ENCODE measurements at regions not wholly inside any gene's neighbourhood (a gene's known extent, or its start where the extent isn't known, plus 50 kb on each side); places are given as distances from the start of the nearest gene placed in this dataset.
"Not testable (repeated sequence)": the region's sequence is repeated elsewhere in the genome, so short reads cannot be mapped to it uniquely, and the experiment has no call there.

DNA sequence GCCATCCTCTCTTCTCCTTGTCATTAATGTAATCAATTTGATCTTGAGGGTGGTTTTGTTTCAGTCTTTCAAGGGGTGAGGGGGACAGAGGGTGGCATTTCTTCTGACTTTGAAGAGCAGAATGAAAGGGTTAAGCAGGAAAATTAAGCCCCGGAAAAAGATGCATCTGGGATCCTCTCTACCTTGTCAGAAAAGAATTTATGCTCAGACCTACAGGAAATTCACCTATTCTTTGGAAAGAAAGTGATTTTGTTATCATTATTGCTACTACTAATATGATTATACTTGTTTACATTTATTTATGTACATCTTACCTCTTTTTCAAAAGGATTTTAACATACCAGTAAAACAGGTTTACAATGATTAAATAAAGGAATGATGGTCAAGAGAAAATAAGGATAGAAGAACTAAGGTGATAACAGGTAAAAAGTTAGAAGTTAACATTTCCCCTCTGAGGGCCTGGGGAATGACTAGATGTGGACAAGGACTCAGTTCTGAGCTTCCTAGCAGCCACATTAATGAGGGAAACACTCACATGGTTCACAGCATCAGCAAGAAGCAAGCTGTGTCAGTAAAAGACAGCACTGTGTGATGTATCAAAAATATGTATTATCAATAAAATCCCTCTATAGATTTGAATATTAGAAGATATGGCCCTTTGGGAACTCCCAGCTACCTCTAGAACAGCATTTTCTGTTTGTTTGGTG, 151.4 kb downstream of the MYCN start:
- TF ChIP-seq, protein P1, sequence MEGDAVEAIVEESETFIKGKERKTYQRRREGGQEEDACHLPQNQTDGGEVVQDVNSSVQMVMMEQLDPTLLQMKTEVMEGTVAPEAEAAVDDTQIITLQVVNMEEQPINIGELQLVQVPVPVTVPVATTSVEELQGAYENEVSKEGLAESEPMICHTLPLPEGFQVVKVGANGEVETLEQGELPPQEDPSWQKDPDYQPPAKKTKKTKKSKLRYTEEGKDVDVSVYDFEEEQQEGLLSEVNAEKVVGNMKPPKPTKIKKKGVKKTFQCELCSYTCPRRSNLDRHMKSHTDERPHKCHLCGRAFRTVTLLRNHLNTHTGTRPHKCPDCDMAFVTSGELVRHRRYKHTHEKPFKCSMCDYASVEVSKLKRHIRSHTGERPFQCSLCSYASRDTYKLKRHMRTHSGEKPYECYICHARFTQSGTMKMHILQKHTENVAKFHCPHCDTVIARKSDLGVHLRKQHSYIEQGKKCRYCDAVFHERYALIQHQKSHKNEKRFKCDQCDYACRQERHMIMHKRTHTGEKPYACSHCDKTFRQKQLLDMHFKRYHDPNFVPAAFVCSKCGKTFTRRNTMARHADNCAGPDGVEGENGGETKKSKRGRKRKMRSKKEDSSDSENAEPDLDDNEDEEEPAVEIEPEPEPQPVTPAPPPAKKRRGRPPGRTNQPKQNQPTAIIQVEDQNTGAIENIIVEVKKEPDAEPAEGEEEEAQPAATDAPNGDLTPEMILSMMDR (IDR thresholded peaks at IDR 0.05; ENCODE audit: insufficient read depth, low read length): no peak
- no peak for DNase-seq (ENCODE audit: low read depth)
- no peak overlapping the region for H3K4me3 ChIP-seq (ENCODE audit: low read depth, low read length)

DNA sequence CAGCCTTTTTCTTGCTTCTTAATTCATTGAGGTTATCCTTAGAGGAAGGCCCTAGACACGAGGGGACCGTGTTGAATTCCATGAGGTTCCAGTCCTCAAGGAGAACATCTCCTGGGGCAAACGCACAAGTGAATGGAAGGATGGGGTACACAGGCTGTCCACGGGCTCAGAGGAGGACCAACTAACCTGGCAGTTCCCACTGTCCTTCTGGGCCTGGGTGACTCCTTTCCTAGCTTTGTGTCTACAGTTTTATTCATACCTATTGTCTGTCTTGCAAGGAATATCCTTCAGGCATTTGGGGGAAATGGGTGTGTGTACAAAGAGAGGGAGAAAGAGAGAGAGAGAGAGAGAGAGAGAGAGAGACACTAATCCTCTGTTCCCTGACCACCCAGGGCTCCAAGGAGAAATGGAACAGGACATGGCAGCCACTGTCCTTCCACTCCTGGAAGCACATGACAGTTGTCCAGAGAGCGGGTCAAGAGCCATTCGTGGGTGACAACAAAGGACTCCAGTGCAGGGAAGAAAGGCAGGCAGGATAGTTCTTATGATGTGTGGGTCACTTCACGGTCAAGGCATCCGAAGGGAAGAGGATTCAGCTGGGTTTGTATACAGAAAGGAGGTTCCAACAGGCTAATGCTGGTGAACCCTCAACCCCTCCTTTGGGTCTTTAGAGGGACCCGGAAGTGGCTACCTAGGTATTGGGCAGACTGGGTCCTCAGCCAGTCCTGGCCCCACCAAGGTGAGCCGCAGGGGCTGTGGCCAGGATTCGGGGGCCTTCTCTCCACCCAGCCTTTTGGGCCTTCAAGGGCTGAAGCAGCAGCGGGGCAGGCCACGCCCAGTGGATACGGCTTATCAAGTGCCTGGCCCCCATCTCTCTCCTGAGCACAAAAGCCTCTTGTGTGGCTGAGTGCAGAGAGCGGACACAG, 150.6 kb downstream of the MYCN start:
- DNase-seq (ENCODE audit: low read depth): no peak
- TF ChIP-seq, protein P1 (IDR thresholded peaks at IDR 0.05; ENCODE audit: insufficient read depth, low read length): no peak
- H3K4me3 ChIP-seq (ENCODE audit: low read depth, low read length): no peak overlapping the region

DNA sequence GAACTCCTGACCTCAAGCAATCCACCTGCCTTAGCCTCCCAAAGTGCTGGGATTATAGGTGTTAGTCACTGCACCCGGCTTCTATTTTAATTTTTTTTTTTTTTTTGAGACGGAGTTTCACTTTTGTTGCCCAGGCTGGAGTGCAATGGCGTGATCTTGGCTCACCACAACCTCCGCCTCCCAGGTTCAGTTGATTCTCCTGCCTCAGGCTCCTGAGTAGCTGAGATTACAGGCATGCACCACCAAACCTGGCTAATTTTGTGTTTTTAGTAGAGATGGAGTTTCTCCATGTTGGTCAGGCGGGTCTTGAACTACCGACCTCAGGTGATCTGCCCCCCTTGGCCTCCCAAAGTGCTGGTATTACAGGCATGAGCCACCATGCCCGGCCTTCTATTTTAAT, 149.1 kb downstream of the MYCN start:
- not testable (repeated sequence) for H3K4me3 ChIP-seq (ENCODE audit: low read depth, low read length); DNase-seq (ENCODE audit: low read depth)

DNA sequence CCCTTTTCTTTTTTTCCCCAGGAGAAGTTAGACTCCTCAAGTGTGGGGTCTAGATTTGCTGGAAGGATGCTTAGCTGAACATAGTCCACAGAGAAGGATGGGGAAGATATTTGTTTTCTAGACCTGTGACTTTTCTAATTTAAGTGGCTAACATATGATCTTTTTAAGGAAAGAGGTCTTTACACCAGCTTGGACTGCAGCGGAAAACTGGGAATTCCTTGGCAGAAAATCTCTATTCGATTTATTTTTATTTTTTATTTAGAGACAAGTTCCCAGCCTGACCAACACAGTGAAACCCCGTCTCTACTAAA, 148.4 kb downstream of the MYCN start:
- no peak for DNase-seq (ENCODE audit: low read depth)
- H3K4me3 ChIP-seq (ENCODE audit: low read depth, low read length): no peak overlapping the region

DNA sequence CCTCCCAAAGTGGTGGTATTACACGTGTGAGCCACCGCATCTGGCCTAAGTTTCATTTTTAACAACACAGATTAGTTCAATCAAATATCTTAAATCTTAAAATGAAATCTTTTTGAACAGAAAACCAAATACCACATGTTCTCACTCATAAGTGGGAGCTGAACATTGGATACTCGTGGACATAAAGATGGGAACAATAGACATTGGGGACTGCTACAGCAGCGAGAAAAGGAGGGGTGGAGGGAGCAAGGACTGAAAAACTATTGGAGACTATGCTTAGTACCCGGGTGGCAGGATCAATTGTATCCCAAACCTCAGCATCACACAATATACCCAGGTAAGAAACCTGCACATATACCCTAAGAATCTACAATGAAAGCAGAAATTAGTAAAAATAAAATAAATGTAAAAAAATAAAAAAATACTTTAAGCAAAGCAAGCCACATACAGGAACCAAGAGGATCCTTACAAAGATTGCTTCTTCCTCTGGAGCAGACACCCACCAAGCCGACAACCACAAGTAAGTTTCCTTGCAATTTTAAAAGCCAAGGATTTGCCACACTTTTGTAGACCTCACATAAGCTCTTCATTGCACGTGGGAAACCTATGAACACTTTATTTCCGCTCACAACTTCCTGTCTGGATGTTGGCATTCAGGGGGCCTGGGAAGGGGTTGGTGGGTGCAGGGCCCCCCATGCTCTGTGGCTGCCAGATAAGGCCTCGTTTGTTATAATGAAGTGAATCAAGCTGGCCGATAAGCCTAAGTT, 147.9 kb downstream of the MYCN start:
- TF ChIP-seq, protein P1 (IDR thresholded peaks at IDR 0.05; ENCODE audit: insufficient read depth, low read length): no peak
- H3K4me3 ChIP-seq (ENCODE audit: low read depth, low read length): no peak overlapping the region
- no peak for DNase-seq (ENCODE audit: low read depth)

More for the DNA sequence above, 148.4 kb downstream of the MYCN start:
- TF ChIP-seq, protein P1 (IDR thresholded peaks at IDR 0.05; ENCODE audit: insufficient read depth, low read length): no peak

DNA sequence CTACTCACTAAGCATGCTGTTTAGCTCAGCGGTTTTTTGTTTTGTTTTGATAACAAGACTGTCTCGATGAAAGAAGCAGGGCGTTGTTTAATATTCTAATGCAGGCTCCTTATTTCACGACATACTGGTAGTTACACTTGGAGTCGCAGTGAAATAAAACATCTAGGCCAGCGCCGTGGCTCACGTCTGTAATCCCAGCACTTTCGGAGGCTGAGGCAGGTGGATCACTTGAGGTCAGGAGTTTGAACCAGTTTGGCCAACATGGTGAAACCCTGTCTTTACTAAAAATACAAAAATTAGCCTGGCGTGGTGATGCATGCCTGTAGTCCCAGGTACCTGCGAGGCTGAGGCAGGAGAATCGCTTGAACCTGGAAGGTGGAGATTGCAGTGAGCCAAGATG, 145.8 kb downstream of the MYCN start:
- H3K4me3 ChIP-seq (ENCODE audit: low read depth, low read length); DNase-seq (ENCODE audit: low read depth): not testable (repeated sequence)

DNA sequence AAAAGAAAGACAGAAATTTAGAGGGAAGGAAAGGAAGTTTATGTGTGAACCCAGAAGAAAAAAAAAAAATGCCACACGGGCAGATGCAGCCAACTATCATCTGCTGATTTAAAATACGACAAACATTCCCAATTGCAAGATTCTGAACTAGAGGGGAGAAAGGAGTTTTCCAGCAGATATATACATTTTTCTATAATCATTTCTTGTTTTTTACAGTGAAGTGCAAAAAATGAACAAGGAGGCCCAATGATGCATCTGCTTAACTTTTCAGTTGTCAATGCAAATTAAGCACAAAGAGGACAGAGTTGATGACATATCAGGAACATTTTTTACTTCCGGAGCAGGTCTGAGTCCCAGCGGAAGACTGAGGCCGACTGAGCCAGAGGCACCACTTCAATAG, 144.7 kb downstream of the MYCN start:
- H3K4me3 ChIP-seq (ENCODE audit: low read depth, low read length): no peak overlapping the region
- DNase-seq (ENCODE audit: low read depth): no peak
- TF ChIP-seq, protein P1 (IDR thresholded peaks at IDR 0.05; ENCODE audit: insufficient read depth, low read length): no peak

Measured in fibroblast of the aortic adventitia (primary cell).